Neural progenitor cell (in vitro differentiated cells): ENCODE measurements at regions not wholly inside any gene's neighbourhood (a gene's known extent, or its start where the extent isn't known, plus 50 kb on each side); places are given as distances from the start of the nearest gene placed in this dataset.

ENCODE experiments used
- EZH2 ChIP-seq: fragments of 200-600 bp; sonication (generic); IDR thresholded peaks from 2 replicates; pipeline ENCODE4 v1.6.1; 2017; ENCODE audit warnings: antibody characterized with exemption, mild to moderate bottlenecking, moderate library complexity
- TF ChIP-seq, protein P1 (sequence below): fragments of 200-600 bp; sonication (generic); IDR thresholded peaks from 2 replicates; pipeline ENCODE4 v1.5.1; 2017; ENCODE audit warnings: antibody characterized with exemption, mild to moderate bottlenecking

DNA sequence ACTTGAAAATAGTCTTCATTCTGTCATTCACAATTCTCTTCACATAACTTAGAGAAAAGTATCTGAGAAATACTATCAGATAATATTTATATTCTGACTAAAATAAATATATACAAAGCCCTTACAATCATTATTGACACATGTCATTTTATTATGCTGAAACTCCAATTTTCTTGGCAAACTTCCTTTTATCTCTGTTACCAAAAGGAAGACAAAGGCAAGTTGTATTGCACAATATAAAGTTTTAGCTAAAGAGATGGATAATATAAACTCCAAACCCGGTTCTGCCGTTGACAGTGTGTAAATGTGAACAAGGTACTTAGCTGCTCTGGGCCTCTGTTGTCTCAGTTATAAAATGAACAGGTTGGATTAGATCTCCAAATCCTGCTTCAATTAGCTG, 99.0 kb upstream of the MDFIC start:
- TF ChIP-seq, protein P1, sequence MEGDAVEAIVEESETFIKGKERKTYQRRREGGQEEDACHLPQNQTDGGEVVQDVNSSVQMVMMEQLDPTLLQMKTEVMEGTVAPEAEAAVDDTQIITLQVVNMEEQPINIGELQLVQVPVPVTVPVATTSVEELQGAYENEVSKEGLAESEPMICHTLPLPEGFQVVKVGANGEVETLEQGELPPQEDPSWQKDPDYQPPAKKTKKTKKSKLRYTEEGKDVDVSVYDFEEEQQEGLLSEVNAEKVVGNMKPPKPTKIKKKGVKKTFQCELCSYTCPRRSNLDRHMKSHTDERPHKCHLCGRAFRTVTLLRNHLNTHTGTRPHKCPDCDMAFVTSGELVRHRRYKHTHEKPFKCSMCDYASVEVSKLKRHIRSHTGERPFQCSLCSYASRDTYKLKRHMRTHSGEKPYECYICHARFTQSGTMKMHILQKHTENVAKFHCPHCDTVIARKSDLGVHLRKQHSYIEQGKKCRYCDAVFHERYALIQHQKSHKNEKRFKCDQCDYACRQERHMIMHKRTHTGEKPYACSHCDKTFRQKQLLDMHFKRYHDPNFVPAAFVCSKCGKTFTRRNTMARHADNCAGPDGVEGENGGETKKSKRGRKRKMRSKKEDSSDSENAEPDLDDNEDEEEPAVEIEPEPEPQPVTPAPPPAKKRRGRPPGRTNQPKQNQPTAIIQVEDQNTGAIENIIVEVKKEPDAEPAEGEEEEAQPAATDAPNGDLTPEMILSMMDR: no peak
- TF ChIP-seq EZH2: no peak
